ENCODE measurements at regions not wholly inside any gene's neighbourhood (a gene's known extent, or its start where the extent isn't known, plus 50 kb on each side); places are given as distances from the start of the nearest gene placed in this dataset.

DNA sequence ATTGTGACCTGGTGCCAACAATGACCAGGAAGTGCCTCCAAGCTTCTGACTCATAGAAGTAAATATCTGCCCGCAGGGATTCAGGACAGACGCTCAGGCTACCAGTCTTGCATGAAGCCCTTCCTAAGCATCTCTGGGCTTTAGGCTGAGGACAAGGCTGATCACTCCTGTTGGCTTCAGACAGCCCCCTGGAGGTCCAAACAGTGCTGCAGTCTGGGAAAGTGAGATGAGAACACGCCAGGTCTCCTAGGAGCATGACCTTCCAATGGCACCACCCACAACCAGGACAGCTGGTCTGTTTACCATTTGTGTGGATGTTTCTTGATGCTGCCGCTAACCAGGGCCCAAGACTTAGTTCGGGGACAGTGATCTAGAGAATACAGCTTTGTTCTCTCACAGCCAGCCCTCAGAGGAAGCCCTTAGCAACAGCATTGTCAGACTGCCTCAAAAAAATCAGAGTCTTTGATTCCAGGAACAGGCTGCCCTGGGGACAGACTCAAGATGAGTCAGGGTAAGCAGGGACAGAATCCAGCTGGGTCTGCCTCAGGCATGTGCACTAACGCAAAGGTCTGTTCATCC is 111.2 kb downstream of the ZNF280B start:
- DNase-seq, result no peak

DNA sequence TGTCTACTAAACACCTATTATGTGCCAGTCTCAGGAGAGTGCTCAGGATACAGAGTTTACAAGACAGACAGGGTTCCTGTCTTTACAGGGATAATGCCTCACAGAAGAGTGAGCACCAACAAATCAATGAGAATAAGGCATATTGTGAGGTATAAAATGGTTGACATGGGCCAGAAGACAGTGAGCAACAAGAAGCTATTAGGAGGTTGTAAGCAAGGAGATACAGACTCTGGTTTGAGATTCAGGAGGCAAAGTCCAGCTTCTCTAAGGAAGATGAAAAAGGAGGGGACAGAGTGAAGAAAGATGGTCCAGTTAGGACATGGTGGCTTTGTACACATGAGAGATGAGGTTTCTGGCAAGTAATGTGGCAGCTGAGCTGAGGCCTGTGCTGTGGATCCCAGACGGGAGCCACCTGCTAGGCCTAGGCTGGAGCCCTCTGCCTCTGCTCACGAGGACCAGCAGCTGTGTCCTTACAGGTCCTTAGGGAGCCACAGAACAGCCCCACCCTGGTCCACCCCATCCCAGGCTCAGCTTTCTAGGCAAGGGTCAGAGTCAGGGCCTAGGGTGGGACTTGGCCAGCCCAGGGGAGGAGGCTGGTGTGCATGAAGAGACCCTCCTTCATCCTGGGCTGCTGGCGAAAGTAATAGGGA is 110.5 kb downstream of the ZNF280B start:
- no peak for DNase-seq

DNA sequence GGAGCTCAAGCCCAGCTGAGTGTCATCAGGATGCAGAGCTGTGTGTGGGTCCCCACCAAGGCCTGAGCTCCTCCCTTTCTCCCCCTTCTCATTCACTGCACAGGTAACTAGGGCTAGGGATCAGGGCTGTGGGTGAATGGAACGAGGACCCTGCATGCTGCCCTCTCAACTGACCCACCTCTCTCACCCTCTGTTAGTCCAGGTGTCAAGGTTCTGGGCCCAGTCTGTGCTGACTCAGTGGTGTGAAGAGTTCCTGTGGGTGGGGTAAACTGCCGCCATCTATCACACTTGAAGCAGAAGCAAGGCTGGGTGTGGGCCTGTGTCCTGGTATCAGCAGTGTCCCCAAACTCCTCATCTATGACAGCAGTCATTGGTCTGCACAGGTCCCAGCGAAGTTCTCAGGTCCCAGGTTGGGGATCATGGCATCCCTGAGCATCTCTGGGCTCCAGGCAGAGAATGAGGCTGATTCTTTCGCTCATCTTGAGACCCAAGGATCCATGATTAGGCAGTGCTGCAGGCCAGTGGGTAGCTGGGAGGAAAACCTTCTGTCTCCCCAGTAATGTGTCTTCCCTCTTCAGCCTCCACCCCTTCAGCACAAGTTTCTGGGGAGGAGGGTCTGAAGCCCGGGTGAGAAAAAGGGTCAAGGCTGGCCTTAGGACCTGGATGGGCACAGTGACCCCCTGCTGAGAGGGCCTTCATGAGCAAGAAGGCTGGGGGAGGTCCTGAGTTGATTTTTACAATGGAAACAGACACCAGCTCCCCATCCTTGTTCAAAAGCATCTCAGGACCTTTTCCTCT is 109.8 kb downstream of the ZNF280B start:
- DNase-seq, result no peak

DNA sequence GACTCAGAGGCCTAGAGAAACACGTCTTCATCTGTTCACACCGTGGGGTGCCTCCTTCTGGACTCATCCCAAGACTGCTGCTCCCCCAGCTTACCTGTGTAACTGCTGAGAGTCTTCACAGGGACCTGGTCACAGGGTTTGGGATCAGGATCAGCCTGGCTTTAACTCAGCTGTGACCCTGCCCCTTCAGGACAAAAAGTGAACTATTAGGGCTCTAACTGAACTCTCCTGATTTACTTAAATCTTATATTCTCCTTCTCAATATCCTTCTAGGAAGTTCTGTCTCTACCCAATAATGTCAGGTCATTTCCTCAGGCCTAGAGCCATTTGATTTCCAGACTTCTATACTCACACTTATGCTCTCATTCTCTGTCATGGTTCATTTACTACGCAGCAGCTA is 108.4 kb downstream of the ZNF280B start:
- no peak for DNase-seq

DNA sequence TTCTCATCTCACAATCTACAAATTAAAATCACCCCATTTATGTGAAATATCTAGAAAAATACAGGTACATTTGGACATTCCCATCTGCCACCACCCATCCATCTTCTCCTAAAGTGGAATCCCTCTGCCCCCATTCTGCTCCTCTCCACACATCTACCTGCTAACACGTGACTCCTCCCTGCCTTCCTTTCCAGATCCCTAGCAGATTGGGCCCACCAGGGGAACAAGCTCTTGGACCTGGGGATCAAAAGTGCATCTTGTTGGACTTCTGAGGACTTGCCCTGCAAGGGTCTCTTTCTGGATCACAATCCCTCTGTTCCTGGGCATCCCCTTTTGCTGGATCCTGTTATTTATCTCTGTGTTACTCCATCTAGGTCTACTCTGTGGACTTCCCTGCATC is 107.6 kb downstream of the ZNF280B start:
- DNase-seq, result no peak

DNA sequence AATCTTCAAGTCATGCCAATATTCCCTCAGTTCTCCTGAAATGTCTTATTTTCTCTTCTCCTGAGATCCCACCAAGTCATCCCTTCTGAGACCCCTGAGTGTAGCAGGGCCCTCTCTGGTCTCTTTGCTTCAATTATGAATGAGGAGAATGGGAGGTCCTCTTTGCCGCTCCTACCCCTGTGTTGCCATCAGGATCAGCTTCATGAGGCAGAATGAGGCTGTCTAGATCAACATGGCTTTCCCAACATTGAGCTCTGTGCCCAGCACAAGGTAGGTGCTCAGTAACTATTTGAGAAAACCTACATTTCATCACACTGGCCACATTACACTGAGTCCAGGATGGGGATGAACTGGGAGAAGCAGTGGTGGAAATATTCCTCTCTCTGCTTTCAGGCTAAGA is 107.2 kb downstream of the ZNF280B start:
- DNase-seq, result no peak

DNA sequence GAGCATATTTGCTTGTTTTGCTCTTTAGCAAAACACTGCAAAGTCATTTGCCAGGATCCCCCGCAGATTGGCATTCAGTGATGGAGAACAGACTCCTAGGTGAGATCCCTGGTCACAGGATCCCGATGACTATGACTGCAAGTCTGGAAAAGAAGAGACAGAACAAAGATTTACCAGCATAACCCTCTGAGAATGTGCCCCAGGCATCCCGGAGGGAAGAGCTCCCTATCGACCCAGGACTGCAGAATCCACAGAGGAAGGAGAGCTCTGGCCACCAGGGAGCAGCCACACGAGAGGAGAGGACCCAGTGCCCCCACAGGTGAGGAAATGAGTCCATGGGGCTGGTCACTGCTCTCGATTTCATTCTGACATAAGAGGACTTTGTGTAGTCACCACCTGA is 105.2 kb downstream of the ZNF280B start:
- no peak for DNase-seq

DNA sequence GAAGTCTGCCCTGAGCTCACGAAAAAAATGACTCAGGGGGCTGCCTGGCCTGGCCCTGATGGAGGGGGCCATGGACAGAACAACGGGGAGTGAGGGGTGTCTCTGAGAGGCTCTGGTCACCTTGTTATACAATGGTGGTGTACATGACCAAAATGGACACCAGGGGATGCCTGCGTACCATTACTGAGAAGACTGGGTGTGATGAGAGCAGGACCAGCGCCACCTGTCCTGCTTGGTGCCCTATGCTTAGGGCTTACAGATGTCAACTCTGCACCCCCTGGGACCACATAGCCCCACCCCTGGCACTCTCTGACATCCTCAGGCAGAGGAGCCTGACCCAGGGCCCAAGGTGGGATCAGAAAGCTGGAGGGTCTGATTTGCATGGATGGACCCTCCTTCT is 104.8 kb downstream of the ZNF280B start:
- DNase-seq, result no peak

DNA sequence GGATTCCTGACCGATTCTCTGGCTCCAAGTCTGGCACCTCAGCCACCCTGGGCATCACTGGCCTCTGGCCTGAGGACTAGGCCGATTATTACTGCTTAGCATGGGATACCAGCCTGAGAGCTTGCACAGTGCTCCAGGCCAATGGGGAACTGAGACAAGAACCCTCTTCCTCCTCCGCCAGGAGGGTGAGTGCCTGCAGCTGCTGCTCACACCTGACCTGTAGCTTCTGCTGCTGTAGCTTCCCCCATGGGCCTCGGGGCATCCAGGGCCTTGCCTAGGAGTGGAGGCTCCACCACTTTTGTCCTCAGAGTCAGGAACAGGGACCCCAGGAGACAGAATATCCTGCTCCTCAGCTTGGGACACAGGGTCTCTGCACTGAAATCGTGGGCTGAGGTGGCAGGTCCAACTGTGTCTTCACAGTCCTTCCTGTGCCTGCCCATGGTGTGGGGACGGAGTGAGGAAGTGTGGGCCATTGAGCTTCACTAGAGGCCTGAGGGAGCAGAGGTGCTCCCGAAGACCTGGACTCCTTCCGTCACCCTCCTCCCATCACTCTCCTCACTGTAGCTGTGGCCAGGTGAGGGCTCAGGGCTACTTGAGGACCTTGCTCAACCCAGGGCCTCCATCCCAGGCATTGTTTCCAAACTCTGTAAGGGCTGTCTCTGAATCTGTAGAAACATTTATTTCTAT is 103.8 kb downstream of the ZNF280B start:
- DNase-seq, result no peak

DNA sequence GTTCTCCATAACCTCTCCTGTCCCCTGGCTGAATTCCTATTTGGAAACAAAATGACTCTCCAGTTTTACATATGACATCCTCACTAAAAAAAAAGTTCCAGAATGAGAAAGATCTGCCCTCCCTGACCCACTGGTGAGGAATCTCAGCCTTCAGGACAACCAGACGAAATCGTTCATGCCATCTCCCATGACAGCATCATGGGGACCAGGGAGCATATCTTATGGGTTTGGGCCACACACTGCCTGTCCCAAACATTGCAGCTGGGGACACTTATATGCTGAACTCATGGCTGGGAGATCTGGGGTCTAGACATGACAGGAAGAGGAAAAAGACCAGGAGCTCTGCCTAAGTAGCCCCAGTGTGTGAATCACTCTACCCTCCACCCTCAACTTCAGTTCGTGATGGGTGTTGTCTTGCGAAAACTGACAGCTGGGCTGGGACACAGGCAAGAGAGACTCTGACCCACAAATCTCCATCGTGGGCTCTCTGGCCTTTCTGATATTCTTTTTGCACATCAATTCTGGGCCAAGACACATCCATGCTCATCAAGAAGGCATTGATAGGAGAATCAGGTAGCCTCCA is 102.0 kb downstream of the ZNF280B start:
- DNase-seq, result no peak

DNA sequence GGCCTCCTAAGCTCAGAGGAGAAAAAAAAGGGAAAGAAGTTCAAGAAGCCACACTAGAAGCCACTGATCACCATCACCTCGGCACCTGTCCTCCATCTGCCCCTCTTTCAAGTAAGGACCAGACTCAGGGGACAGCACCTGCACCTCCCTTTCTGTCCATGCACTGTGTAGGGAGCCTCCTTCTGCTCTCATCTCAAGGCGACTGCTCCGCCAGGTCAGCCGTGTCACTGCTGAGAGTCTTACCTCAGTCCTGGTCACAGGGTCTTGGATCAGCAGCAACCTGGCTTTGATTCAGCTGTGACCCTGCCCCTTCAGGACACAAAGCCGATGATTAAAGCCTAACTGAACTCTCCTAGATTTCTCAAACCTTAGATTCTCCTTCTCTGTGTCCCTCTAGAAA is 101.5 kb downstream of the ZNF280B start:
- no peak for DNase-seq

DNA sequence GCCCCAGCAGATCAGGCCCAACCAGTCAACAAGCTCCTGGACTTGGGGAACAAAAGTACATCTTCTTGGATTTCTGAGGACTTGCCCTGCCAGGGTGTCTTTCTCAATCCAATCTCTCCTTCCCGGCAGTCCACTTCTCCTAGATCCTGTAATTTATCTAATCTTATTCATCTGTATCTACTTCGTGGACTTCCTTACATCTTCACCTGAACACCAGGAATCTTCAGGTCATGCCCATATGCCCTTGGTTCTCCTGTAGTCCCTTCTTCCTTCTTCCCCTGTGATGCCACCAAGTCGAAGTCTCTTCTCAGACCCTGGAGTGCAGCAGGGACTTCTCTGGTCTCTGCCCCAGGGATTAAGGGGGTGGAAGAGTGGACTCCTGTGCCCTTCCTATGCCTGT is 100.3 kb downstream of the ZNF280B start:
- no peak for DNase-seq

DNA sequence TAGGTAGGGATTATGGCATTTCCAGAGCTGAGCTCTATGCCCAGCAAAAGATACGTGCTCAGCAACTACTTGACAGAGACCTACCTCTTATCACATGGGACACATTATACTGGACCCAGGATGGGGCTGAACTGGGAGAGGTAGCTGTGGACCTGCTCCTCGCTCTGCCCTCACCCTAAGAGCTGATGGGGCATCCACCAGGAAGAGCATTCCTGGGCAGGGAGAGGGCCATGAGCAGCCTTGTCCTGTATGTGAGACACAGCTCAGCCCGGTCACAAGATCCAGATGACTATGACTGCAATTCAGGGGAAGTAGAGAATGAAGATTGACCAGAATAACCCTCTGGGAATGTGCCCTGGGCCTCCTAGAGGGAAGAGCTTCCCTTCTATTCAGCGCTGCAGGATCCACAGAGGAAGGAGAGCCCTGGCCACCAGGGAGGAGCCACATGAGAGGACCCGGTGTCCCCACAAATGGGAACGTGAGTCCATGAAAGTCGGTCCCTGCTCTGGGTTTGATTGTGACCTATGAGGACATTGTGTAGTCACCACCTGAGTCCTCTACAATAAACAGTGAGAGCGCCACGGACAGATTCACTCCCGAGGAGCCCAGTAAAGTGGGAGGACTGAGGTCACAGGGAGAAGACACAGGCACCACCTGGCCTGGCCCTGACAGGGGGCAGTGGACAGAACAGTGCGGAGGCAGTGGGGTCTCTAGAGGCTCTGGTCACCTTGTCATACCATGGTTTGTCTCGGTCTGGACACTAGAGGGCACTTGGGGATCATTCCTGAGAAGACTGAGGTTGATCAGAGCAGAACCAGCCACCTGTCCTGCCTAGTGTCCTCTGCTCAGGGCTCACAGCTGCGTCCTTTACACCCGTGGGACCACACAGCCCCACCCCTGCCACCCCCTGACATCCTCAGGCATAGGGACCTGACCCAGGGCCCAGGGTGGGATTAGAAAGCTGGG is 99.5 kb downstream of the ZNF280B start:
- no peak for DNase-seq

DNA sequence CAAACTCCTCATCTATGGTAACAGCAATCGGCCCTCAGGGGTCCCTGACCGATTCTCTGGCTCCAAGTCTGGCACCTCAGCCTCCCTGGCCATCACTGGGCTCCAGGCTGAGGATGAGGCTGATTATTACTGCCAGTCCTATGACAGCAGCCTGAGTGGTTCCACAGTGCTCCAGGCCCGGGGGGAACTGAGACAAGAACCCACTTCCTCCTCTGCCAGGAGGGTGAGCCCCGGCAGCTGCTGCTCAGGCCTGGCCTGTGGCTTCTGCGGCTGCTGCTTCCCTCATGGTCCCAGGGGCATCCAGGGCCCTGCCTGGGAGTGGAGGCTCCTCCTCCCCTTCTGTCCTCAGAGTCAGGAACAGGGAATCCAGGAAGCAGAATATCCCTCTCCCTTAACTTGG is 98.4 kb downstream of the ZNF280B start:
- no peak for DNase-seq

DNA sequence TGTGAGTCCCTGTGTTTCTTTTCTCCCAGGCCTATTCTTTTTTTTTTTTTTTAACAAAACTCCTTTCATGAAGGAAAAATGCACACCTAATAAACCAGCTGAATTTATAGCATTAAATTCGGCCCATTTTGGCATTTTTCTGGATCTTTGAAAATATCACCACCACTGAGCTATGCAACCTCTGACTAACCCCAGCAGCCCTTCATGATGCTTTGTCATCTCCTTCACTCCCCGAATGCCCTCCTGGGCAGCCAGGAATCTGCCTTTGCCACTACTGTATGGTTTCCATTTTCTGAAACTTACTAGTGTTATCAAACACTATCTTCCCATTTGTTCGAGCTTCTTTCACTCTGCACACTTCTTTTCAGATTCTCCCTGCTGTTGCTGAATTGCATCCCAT is 97.9 kb downstream of the ZNF280B start:
- DNase-seq, result no peak

DNA sequence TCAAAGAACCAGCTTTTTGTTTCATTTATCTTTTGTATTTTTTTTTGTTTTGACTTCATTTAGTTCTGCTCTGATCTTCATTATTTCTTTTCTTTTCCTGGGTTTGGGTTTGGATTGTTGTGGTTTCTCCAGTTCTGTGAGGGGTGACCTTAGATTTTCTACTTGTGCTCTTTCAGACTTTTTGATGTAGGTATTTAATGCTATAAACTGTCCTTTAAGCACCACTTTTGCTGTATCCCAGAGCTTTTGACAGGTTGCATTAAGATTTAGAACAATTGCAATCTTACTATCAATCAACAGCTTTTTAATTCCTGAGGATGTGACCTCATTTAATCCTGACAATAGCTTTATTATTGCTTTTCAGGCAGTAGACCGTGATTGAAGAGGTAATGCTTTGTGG is 94.3 kb downstream of the ZNF280B start:
- no peak for DNase-seq

DNA sequence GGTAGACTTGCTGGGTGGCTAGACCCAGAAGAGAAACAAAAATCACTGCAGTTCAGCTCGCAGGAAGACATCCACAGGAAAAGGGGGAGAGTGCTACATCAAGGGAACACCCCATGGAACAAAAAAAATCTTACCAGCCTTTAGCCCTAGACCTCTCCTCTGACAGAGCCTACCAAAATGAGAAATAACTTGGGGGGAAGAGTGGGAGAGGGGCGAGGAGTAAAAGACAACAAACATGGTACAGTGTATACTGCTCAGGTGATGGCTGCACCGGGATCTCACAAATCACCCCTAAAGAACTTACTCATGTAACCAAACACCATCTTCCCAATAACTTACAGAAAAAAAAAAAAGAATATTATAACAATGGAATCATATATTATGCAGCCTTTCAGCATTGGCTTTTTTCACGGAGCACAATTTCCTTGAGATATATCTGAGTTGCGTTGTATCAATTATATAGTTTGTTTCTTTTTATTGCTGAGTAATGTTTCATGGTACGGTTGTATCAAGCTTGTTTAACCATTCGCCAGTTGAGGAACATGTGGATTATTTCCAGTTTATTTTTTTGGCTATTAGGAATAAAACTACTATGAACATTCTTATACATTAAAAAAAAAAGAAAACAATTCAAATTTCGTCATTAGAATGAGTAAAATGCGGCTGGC is 90.9 kb downstream of the ZNF280B start:
- DNase-seq, result no peak

DNA sequence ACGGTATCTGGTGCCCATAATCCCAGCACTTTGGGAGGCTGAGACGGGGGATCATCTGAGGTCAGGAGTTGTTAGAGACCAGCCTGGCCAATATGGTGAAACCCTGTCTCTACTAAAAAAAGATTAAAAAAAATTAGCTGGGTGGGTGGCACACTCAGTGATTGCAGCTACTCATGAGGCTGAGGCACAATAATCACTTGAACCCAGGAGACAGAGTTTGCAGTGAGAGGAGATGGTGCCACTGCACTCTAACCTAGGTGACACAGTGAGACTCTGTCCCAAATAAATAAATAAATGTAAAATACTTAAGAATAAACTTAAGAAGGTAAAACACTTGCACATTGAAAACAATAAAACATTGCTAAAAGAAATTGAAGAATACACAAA is 90.4 kb downstream of the ZNF280B start:
- DNase-seq, result no peak

DNA sequence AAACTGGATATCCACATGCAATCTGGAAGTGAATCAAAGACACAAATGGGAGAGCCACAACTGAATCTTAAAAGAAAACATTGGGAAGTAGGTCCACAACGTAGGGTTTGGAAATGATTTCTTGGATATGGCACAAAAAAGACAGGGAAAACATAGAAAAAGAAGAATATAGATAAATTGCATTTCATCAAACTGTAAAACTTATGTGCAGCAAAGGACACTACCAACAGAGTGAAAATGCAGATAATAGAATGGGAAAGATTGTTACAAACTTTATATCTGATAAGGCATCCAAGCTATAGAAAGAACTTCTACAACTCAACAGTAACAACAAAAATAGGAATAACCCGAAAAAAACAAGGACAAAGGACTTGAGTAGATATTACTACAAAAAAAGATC is 89.6 kb downstream of the ZNF280B start:
- DNase-seq, result no peak

DNA sequence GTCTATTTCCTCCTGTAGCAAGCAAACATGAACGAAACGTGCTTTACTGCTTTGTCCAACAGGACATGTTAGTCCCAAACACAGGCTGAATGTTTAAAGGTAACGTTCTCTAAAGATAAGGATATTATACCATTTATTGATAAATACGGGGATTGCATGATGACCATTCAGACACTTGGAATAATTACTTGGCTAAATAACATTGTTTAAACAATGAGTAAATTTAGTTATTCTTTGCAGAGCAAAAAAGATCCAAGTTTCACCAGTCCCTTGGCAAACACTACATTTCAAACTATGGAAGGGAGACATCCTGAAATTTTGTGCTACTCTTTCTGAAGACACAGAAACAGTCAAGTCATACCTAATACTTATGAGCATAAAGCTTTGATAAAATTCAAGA is 88.0 kb downstream of the ZNF280B start:
- DNase-seq, result no peak

DNA sequence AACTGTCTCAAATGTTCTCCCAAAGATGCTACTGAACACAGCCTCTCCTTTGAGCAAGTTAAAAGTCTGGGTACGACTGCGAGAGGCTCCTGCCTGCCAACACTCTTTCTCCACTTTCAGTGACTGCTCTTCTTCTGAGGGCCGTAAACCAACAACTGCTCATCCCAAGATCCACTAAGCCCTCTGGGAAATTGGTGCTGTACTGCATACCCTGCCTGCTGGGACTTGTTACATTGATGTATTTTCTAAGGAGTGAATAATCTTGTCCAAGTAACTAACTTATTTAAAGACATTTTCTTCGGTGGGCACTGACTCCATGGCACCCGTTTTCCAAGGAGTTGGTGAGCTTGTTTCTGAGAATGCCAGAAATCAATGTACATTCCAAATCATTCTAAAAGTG is 87.2 kb downstream of the ZNF280B start:
- DNase-seq, result no peak

DNA sequence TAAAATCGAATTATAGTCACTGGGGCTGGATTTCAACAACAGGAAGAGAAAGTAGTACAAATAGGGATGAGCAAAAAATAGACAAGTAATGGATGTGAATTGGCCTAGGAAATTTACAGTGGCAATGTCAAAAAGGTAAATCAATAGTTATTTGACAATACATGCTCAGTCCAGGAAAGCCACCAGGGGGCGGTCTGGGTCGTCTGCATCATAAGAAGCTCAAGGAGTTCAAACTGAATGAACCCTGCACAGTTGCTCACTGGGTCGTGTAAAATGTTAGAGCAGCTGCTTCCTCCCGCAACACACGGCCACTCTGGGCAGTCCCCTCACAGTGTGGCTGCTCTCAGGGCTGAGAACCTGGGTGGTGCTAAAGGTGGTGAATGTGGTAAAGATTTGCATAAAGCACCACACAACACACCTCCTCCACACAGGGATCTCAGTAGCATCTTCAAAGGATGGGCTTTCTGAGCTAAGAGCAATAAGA is 85.9 kb downstream of the ZNF280B start:
- no peak for DNase-seq

Data from NCI-H1048 (cell line).